CD4-positive, alpha-beta T cell (primary cell): ENCODE measurements at regions not wholly inside any gene's neighbourhood (a gene's known extent, or its start where the extent isn't known, plus 50 kb on each side); places are given as distances from the start of the nearest gene placed in this dataset.

Source experiments
- ATAC-seq: fragments of 200-7000 bp; cut with Tn5 transposase; one replicate; pipeline ENCODE4 v1.10.0; 2022; ENCODE audit warnings: mild to moderate bottlenecking; ENCODE audit not compliant: poor library complexity
- CTCF ChIA-PET: fragments of 350-600 bp; sonication (Branson Sonifier 250); formaldehyde crosslinking; loops from one replicate; lab custom pipeline; 2021; ENCODE audit warnings: antibody characterized with exemption, inconsistent platforms; lab: Charles Lee
- POLR2A ChIA-PET: fragments of 350-600 bp; sonication (Branson Sonifier 250); formaldehyde crosslinking; loops from one replicate; lab custom pipeline; 2021; ENCODE audit warnings: antibody characterized with exemption, inconsistent platforms; lab: Charles Lee
- DNase-seq, 14 experiments: peaks; one replicate each; pipeline ENCODE4 v3.0.0-alpha.2; 2013 to 2020; ENCODE audit warnings: mixed read lengths in 2 of 14
- H3K27ac ChIP-seq, 2 donors: one replicate each; pipeline versions ENCODE4 v1.5.1 to v1.7.0; 2013; ENCODE audit warnings: low read length in 2 of 2, low read depth in 1 of 2, mild to moderate bottlenecking in 1 of 2
- H3K27me3 ChIP-seq, 2 experiments: 1 replicate in 1 of 2; 2 replicates in 1 of 2; pipeline versions ENCODE4 v1.6.1 to v1.7.0; 2013; ENCODE audit warnings: low read length in 2 of 2, control low read depth in 1 of 2, mild to moderate bottlenecking in 1 of 2, moderate library complexity in 1 of 2; ENCODE audit not compliant: insufficient read depth in 2 of 2, control insufficient read depth in 1 of 2
- H3K36me3 ChIP-seq: one replicate; pipeline ENCODE4 v1.6.1; 2013; ENCODE audit warnings: low read length, control low read depth; ENCODE audit not compliant: insufficient read depth
- H3K4me1 ChIP-seq: one replicate; pipeline ENCODE4 v1.6.1; 2013; ENCODE audit warnings: low read length, control low read depth; ENCODE audit not compliant: insufficient read depth
- H3K4me3 ChIP-seq: one replicate; pipeline ENCODE4 v1.5.1; 2013; ENCODE audit warnings: mild to moderate bottlenecking, low read length, moderate library complexity
- H3K9me3 ChIP-seq, 2 experiments: 1 replicate in 1 of 2; 2 replicates in 1 of 2; pipeline versions ENCODE4 v1.6.1 to v1.7.0; 2013; ENCODE audit warnings: low read length in 2 of 2, mild to moderate bottlenecking in 2 of 2, control low read depth in 1 of 2, moderate library complexity in 1 of 2; ENCODE audit not compliant: control insufficient read depth in 1 of 2, insufficient read depth in 1 of 2
- H3K27ac Mint-ChIP-seq: one replicate; pipeline ENCODE4 v1.8.0; 2020; ENCODE audit warnings: mixed read lengths
- H3K27me3 Mint-ChIP-seq: one replicate; pipeline ENCODE4 v1.8.0; 2021; ENCODE audit warnings: mixed read lengths
- H3K36me3 Mint-ChIP-seq: one replicate; pipeline ENCODE4 v1.8.0; 2021; ENCODE audit warnings: low read depth, mixed read lengths
- H3K4me1 Mint-ChIP-seq: one replicate; pipeline ENCODE4 v1.8.0; 2021; ENCODE audit warnings: low read depth, mixed read lengths
- H3K4me3 Mint-ChIP-seq: one replicate; pipeline ENCODE4 v1.8.0; 2020; ENCODE audit warnings: mild to moderate bottlenecking, mixed read lengths
- H3K9me3 Mint-ChIP-seq: one replicate; pipeline ENCODE4 v1.8.0; 2020; ENCODE audit warnings: mixed read lengths
- CTCF ChIP-seq: fragments of 200-600 bp; IDR thresholded peaks from one replicate; pipeline ENCODE4 v1.8.0; 2022; ENCODE audit warnings: antibody characterized with exemption, mild to moderate bottlenecking
- intact Hi-C, 2 experiments: fragments of 100-400 bp; cut with DNase I in 1 of 2; cut with micrococcal nuclease in 1 of 2; formaldehyde crosslinking; loops; one replicate each; pipeline versions ENCODE4 v1.15.1 to v1.9.0; 2023 to 2025; cut with DNase I, micrococcal nuclease

DNA sequence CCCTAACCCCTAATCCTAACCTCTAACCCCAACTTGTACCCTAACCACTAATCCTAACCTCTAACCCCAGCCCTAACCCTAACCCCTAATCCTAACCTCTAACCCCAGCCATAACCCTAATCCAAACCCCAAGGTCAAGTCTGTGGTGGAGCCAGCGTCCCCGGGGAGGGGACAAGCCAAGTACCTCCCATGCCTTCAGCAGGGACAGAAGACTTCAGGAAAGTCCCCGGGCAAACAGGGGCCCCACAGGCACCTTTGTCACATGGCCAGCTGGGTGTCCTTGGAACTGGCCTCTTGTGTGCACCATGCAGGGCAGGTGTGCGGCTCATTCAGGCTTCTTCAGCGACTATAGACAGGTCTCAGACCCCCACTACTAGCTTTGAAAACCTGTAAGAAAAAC lies 555.8 kb downstream of the BRD1 start:
- Histone ChIP-seq H3K36me3 (no peaks in the 10 kb centered on the region), H3K9me3 (no peaks in the 10 kb centered on the region), H3K27me3 (peaks cover 18 to 26% of the 10 kb centered on the region in 2 experiments), H3K4me3 (no peak overlapping the region), H3K4me1 (no peaks in the 10 kb centered on the region), H3K27ac (no peak overlapping the region)
- ATAC-seq (no peak), DNase-seq (peak in 1 of 14 experiments; percentile 4)
- intact Hi-C loops, result no loop called here
- no peaks in the 10 kb centered on the region for H3K9me3 Mint-ChIP-seq
- no peaks in the 10 kb centered on the region for H3K4me1 Mint-ChIP-seq
- CTCF ChIA-PET, result no interaction called here
- H3K27me3 Mint-ChIP-seq, result peaks cover 59% of the 10 kb centered on the region
- POLR2A ChIA-PET, result no interaction called here
- no peak for TF ChIP-seq CTCF
- no peak overlapping the region for H3K4me3 Mint-ChIP-seq
- no peaks in the 10 kb centered on the region for H3K36me3 Mint-ChIP-seq
- H3K27ac Mint-ChIP-seq, result no peak overlapping the region

DNA sequence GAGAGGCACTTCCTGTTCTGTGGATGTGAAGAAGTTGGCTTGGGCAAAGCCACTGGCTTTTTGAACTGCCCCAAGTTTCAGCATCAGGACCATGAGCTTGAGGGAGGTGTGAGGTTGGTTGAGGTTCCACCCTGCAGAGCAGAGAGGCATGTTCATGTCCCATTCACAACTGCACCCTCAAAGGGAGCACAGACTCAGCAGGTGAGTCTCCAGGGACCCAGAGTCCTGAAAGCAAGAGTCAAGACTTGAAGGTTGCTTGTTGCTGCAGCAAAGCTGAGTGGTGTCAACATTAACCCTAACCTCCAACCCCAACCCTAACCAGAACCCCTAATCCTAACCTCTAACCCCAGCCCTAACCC lies 556.3 kb downstream of the BRD1 start:
- ChIA-PET CTCF (no interaction called here), POLR2A (no interaction called here)
- intact Hi-C loops, result no loop called here
- H3K27me3 ChIP-seq, result peaks cover 18 to 26% of the 10 kb centered on the region in 2 experiments
- H3K36me3 ChIP-seq, result no peaks in the 10 kb centered on the region
- no peak overlapping the region for H3K4me3 ChIP-seq
- no peak overlapping the region for H3K27ac ChIP-seq
- ATAC-seq, result no peak
- H3K9me3 ChIP-seq, result no peaks in the 10 kb centered on the region
- DNase-seq, result no peak
- peaks cover 62% of the 10 kb centered on the region for H3K27me3 Mint-ChIP-seq
- no peaks in the 10 kb centered on the region for H3K36me3 Mint-ChIP-seq
- H3K4me1 Mint-ChIP-seq, result no peaks in the 10 kb centered on the region
- H3K4me1 ChIP-seq, result no peaks in the 10 kb centered on the region
- H3K4me3 Mint-ChIP-seq, result no peak overlapping the region
- no peak overlapping the region for H3K27ac Mint-ChIP-seq
- no peak for TF ChIP-seq CTCF
- H3K9me3 Mint-ChIP-seq, result no peaks in the 10 kb centered on the region

DNA sequence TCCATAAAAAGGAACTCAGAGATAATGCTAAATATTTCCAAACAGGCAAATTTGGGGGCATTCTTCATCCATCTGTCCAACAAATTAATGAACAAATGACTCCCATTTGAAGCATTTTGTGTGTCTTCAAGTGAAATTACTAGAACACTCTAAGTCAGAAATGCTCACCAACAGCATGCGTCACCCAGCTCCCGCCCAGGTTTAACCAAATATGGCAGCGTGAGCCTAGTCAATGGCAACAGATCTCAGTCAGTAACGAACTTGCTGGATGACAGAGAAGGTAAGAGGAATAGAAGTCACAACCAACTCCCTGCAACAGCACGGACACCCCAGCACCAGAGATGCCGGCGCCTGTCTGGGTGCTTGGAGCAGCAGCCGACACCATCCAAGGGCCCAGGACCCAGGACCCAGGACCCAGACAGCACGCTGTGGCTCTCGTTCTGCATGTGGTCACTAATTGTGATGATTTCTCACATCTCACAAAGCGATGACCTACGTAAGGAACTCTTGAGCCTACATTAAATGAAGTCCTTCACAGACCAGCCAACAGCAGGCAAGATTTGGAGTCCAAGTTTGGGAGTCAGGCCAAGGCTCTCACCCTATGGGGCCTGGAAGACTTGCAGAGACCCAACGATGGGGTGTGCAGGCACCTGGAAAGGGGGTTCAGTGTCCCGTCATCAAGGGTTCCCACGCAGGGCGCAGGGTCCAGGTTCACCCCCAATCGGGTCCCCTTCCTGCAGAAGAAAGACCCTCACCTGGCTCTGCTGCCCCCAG lies 556.9 kb downstream of the BRD1 start:
- ATAC-seq (no peak), DNase-seq (no peak)
- Mint-ChIP-seq H3K4me3 (no peak overlapping the region), H3K27ac (no peak overlapping the region), H3K9me3 (no peaks in the 10 kb centered on the region), H3K4me1 (no peaks in the 10 kb centered on the region), H3K27me3 (peaks cover 58% of the 10 kb centered on the region), H3K36me3 (no peaks in the 10 kb centered on the region)
- no peak for TF ChIP-seq CTCF
- Histone ChIP-seq H3K9me3 (no peaks in the 10 kb centered on the region), H3K4me1 (no peaks in the 10 kb centered on the region), H3K27me3 (peaks cover 18 to 25% of the 10 kb centered on the region in 2 experiments), H3K27ac (no peak overlapping the region), H3K36me3 (no peaks in the 10 kb centered on the region), H3K4me3 (no peak overlapping the region)
- ChIA-PET POLR2A (no interaction called here), CTCF (no interaction called here)
- intact Hi-C loops, result no loop called here
